OCI-LY3 (cell line): ENCODE measurements at regions not wholly inside any gene's neighbourhood (a gene's known extent, or its start where the extent isn't known, plus 50 kb on each side); places are given as distances from the start of the nearest gene placed in this dataset.

Experiments
- CTCF ChIP-seq: fragments of 200-600, 300-600 bp; sonication (generic); IDR thresholded peaks from 2 replicates; pipeline ENCODE4 v1.5.1; 2014; ENCODE audit warnings: antibody characterized with exemption, low read length, low read depth
- EZH2phosphoT487 ChIP-seq: fragments of 200-600 bp; shearing (Covaris generic); IDR thresholded peaks from 2 replicates; pipeline ENCODE4 v1.6.1; 2018; ENCODE audit warnings: antibody characterized with exemption, mixed run types, low read depth

- TF ChIP-seq CTCF = no peak
- no peak for TF ChIP-seq EZH2phosphoT487
Observed at GRCh38 chr3:80086426-80086825, 318.6 kb upstream of the ROBO1 start.
